ENCODE measurements at regions not wholly inside any gene's neighbourhood (a gene's known extent, or its start where the extent isn't known, plus 50 kb on each side); places are given as distances from the start of the nearest gene placed in this dataset.

DNA sequence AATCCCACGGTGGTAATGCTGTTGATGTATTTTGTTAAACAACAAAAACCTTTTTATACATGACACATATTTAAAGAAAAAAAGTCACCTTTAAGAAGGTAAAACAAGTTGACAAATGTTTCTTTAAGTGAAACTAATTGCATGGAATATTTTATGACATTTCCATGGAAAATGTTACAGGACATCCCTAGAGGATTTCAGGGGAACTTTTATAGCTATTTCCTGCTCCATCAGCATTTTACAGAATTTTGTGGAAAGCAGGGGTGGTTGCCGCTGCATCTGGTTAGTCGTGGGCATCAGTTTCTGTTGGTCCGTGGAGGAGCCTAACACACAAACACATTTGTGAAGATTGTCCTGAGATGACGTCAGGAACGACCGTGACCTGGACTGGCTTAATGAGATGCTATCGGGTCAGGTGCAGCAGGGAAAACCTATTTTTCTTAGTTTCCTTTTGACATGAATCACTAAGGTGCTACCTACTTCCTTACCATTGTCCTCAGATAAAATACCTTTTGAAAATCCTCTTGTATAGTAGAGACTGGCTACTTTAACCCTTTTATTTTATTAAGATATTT is 305.1 kb downstream of the MAP2K6 start:
- H3K4me3 ChIP-seq (ENCODE audit: low read depth, low read length), result no peak overlapping the region
- TF ChIP-seq, protein P1, sequence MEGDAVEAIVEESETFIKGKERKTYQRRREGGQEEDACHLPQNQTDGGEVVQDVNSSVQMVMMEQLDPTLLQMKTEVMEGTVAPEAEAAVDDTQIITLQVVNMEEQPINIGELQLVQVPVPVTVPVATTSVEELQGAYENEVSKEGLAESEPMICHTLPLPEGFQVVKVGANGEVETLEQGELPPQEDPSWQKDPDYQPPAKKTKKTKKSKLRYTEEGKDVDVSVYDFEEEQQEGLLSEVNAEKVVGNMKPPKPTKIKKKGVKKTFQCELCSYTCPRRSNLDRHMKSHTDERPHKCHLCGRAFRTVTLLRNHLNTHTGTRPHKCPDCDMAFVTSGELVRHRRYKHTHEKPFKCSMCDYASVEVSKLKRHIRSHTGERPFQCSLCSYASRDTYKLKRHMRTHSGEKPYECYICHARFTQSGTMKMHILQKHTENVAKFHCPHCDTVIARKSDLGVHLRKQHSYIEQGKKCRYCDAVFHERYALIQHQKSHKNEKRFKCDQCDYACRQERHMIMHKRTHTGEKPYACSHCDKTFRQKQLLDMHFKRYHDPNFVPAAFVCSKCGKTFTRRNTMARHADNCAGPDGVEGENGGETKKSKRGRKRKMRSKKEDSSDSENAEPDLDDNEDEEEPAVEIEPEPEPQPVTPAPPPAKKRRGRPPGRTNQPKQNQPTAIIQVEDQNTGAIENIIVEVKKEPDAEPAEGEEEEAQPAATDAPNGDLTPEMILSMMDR (IDR thresholded peaks at IDR 0.05; ENCODE audit: low read depth, low read length), result no peak
- in situ Hi-C loops (cut with HindIII; ENCODE audit: low sequenced_read_pairs), result no loop called here

GRCh38 chr17:69722518-69722917 is 308.0 kb downstream of the MAP2K6 start:
- TF ChIP-seq, protein P1 (IDR thresholded peaks at IDR 0.05; ENCODE audit: low read depth, low read length), result no peak
- in situ Hi-C loops (cut with HindIII; ENCODE audit: low sequenced_read_pairs), result no loop called here
- H3K4me3 ChIP-seq (ENCODE audit: low read depth, low read length), result no peak overlapping the region
- DNase-seq (ENCODE audit: low read depth, low spot score), result no peak

More for the DNA sequence above, 305.1 kb downstream of the MAP2K6 start:
- DNase-seq (ENCODE audit: low read depth, low spot score), result no peak

DNA sequence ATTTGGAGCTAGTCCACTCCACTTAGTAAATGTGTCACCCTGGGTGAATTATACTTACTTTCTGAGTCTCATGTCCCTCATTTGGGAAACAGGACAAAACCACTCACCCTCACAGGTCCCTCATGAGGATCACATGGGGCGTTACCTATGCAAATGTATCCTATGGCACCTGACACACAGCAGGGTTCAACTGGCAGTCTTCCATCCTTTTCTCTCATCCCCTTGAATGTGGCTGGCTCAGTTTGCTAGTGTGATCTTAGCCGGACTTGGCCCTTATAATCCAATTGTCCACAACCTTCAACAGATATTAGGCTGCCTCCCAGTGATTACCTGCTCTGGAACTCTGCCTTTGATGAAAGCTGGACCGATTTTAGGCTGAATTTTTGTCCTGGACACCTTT is 308.8 kb downstream of the MAP2K6 start:
- TF ChIP-seq, protein P1 (IDR thresholded peaks at IDR 0.05; ENCODE audit: low read depth, low read length), result no peak
- no peak for DNase-seq (ENCODE audit: low read depth, low spot score)
- in situ Hi-C loops (cut with HindIII; ENCODE audit: low sequenced_read_pairs), result no loop called here
- no peak overlapping the region for H3K4me3 ChIP-seq (ENCODE audit: low read depth, low read length)

- TF ChIP-seq, protein P1 (IDR thresholded peaks at IDR 0.05; ENCODE audit: low read depth, low read length), result no peak
- H3K4me3 ChIP-seq (ENCODE audit: low read depth, low read length), result no peak overlapping the region
- in situ Hi-C loops (cut with HindIII; ENCODE audit: low sequenced_read_pairs), result no loop called here
- DNase-seq (ENCODE audit: low read depth, low spot score), result no peak
Measured at GRCh38 chr17:69723741-69724140, 309.2 kb downstream of the MAP2K6 start.

- in situ Hi-C loops (cut with HindIII; ENCODE audit: low sequenced_read_pairs), result no loop called here
- no peak for DNase-seq (ENCODE audit: low read depth, low spot score)
Measured at GRCh38 chr17:69724238-69724637, 309.7 kb downstream of the MAP2K6 start.

DNA sequence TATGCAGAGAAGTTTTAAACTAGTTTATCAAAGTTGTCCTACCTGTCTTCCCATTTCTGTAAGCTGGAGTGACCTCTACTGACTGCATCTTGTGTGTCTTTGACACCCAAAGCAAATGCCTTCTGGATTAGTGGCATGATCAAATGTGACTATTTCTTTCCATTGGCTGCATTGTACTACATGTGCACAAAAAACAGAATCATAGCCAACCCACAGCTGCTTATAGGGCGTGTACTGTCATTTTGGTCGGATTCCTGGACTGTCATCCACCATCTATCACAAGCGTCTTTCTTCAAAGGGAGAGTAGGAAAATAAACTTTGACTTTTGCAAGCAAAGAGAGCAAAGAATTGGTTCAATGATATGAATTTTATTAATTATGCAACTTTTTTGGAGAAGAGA is 310.6 kb downstream of the MAP2K6 start:
- TF ChIP-seq, protein P1 (IDR thresholded peaks at IDR 0.05; ENCODE audit: low read depth, low read length), result no peak
- DNase-seq (ENCODE audit: low read depth, low spot score), result no peak
- H3K4me3 ChIP-seq (ENCODE audit: low read depth, low read length), result no peak overlapping the region
- in situ Hi-C loops (cut with HindIII; ENCODE audit: low sequenced_read_pairs), result no loop called here

More at GRCh38 chr17:69724238-69724637, 309.7 kb downstream of the MAP2K6 start:
- no peak overlapping the region for H3K4me3 ChIP-seq (ENCODE audit: low read depth, low read length)
- TF ChIP-seq, protein P1 (IDR thresholded peaks at IDR 0.05; ENCODE audit: low read depth, low read length), result no peak
